ENCODE measurements at regions not wholly inside any gene's neighbourhood (a gene's known extent, or its start where the extent isn't known, plus 50 kb on each side); places are given as distances from the start of the nearest gene placed in this dataset.

- TF ChIP-seq, protein P1, sequence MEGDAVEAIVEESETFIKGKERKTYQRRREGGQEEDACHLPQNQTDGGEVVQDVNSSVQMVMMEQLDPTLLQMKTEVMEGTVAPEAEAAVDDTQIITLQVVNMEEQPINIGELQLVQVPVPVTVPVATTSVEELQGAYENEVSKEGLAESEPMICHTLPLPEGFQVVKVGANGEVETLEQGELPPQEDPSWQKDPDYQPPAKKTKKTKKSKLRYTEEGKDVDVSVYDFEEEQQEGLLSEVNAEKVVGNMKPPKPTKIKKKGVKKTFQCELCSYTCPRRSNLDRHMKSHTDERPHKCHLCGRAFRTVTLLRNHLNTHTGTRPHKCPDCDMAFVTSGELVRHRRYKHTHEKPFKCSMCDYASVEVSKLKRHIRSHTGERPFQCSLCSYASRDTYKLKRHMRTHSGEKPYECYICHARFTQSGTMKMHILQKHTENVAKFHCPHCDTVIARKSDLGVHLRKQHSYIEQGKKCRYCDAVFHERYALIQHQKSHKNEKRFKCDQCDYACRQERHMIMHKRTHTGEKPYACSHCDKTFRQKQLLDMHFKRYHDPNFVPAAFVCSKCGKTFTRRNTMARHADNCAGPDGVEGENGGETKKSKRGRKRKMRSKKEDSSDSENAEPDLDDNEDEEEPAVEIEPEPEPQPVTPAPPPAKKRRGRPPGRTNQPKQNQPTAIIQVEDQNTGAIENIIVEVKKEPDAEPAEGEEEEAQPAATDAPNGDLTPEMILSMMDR (IDR thresholded peaks at IDR 0.05), result no peak
- TF ChIP-seq RAD21 (conservative IDR thresholded peaks at IDR 0.05 in 1 of 2, IDR thresholded peaks at IDR 0.05 in 1 of 2) (no peak), ZC3H11A (IDR thresholded peaks at IDR 0.05) (no peak), MAZ (IDR thresholded peaks at IDR 0.05; ENCODE audit: borderline replicate concordance, low read depth, low read length) (no peak), POLR2A (IDR thresholded peaks at IDR 0.05; ENCODE audit: low read length) (no peak), MAX (IDR thresholded peaks at IDR 0.05) (no peak), MYC (IDR thresholded peaks at IDR 0.05; ENCODE audit: borderline replicate concordance, low read length) (no peak)
Observed at GRCh38 chr7:121576148-121576917, 180.2 kb upstream of the FAM3C start.
